ENCODE measurements at regions not wholly inside any gene's neighbourhood (a gene's known extent, or its start where the extent isn't known, plus 50 kb on each side); places are given as distances from the start of the nearest gene placed in this dataset.

- Histone ChIP-seq H3K36me3 (ENCODE audit: insufficient read depth) (no peaks in the 10 kb centered on the region), H3K4me3 (ENCODE audit: low read depth, low read length) (no peak overlapping the region), H3K27ac (ENCODE audit: low read depth) (no peak overlapping the region), H3K4me1 (ENCODE audit: insufficient read depth) (peaks cover 9% of the 10 kb centered on the region)
- no peak for DNase-seq (ENCODE audit: extremely low spot score)
- 69% methylated on average over 4 of the region's 4 CpGs for WGBS
Measured at GRCh38 chr7:130922206-130923112, 188.5 kb upstream of the KLF14 start.

- Histone ChIP-seq H3K36me3 (ENCODE audit: insufficient read depth) (no peaks in the 10 kb centered on the region), H3K27ac (ENCODE audit: low read depth) (no peak overlapping the region), H3K4me1 (ENCODE audit: insufficient read depth) (peaks cover 6% of the 10 kb centered on the region), H3K4me3 (ENCODE audit: low read depth, low read length) (no peak overlapping the region)
- no peak for DNase-seq (ENCODE audit: extremely low spot score)
- WGBS, result 90% methylated on average over 4 of the region's 4 CpGs
Measured at GRCh38 chr7:130923365-130923764, 189.4 kb upstream of the KLF14 start.

GRCh38 chr7:130923930-130924329, 189.9 kb upstream of the KLF14 start:
- no peak overlapping the region for H3K4me3 ChIP-seq (ENCODE audit: low read depth, low read length)
- H3K36me3 ChIP-seq (ENCODE audit: insufficient read depth), result no peaks in the 10 kb centered on the region
- no peak overlapping the region for H3K27ac ChIP-seq (ENCODE audit: low read depth)
- WGBS, result 95% methylated on average over 5 of the region's 5 CpGs
- no peak for DNase-seq (ENCODE audit: extremely low spot score)
- peaks cover 5% of the 10 kb centered on the region for H3K4me1 ChIP-seq (ENCODE audit: insufficient read depth)

- H3K27ac ChIP-seq (ENCODE audit: low read depth), result no peak overlapping the region
- no peaks in the 10 kb centered on the region for H3K36me3 ChIP-seq (ENCODE audit: insufficient read depth)
- 86% methylated on average over 8 of the region's 8 CpGs for WGBS
- H3K4me1 ChIP-seq (ENCODE audit: insufficient read depth), result peaks cover 3% of the 10 kb centered on the region
- no peak for DNase-seq (ENCODE audit: extremely low spot score)
- no peak overlapping the region for H3K4me3 ChIP-seq (ENCODE audit: low read depth, low read length)
Measured at GRCh38 chr7:130925136-130925794, 191.3 kb upstream of the KLF14 start.

GRCh38 chr7:130926001-130926691, 192.1 kb upstream of the KLF14 start:
- 84% methylated on average over 16 of the region's 16 CpGs for WGBS
- H3K27ac ChIP-seq (ENCODE audit: low read depth), result no peak overlapping the region
- no peaks in the 10 kb centered on the region for H3K36me3 ChIP-seq (ENCODE audit: insufficient read depth)
- H3K4me1 ChIP-seq (ENCODE audit: insufficient read depth), result peaks cover 3% of the 10 kb centered on the region
- H3K4me3 ChIP-seq (ENCODE audit: low read depth, low read length), result no peak overlapping the region
- no peak for DNase-seq (ENCODE audit: extremely low spot score)

- no peak for DNase-seq (ENCODE audit: extremely low spot score)
- no peaks in the 10 kb centered on the region for H3K36me3 ChIP-seq (ENCODE audit: insufficient read depth)
- no peak overlapping the region for H3K27ac ChIP-seq (ENCODE audit: low read depth)
- H3K4me3 ChIP-seq (ENCODE audit: low read depth, low read length), result no peak overlapping the region
- WGBS, result 89% methylated on average over 5 of the region's 5 CpGs
- peaks cover 1% of the 10 kb centered on the region for H3K4me1 ChIP-seq (ENCODE audit: insufficient read depth)
Measured at GRCh38 chr7:130927062-130927461, 193.1 kb upstream of the KLF14 start.

DNA sequence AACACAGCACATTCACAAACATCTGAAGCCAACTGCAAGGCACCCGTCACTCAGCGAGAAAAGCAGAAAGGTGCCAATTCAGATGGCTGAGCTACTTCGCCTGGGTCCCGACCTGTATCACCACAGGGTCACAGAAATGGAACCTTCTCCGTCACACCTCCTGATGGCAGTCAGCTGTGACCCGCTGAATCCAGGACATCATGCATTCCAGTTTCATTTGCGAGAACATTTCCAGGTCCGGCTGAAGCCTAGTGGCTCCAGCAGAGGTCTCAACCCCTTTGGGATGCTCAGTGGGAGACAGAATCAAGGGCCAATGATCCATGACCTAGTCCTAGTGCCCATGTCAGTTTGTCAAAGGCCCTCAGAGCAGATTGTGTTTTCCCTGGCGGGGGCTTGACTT, 193.6 kb upstream of the KLF14 start:
- Histone ChIP-seq H3K4me1 (ENCODE audit: insufficient read depth) (peaks cover 1% of the 10 kb centered on the region), H3K4me3 (ENCODE audit: low read depth, low read length) (no peak overlapping the region), H3K36me3 (ENCODE audit: insufficient read depth) (no peaks in the 10 kb centered on the region), H3K27ac (ENCODE audit: low read depth) (no peak overlapping the region)
- DNase-seq (ENCODE audit: extremely low spot score), result no peak
- WGBS, result 91% methylated on average over 9 of the region's 9 CpGs

DNA sequence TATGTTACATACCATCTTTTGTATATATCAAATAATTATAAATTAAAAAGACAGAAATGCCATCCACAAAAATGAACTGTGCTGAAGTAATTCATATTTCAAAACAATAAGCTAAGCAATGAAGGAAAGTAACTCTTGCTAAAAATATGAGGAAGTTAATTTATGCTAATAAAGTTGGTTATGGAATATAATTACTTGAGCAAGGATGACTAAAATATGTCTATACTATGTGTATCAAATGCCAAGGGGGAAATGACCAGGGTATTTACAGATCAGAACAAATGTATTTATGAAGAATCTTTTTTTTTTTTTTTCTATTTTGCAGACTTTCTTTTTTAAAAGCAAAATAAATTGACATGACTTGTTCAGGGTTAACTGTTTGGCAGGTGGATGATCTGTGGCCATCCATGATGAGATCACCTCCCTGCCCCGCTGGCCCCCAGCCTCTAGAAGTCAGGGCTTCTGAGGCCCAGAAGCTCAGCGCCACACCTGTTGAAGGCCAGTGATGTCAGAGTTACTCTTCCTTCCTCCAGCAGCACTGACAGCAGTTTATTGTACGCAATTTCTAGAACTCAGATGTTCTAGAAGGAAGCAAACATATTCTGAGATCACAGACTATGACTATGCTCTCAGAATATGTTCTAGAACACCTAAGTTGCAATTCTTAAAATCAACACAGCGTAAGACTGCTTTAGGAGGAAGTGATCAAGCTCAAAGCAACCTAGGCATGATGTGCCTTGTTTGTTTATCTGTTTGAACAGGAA, 196.1 kb upstream of the KLF14 start:
- Histone ChIP-seq H3K36me3 (ENCODE audit: insufficient read depth) (no peaks in the 10 kb centered on the region), H3K4me1 (ENCODE audit: insufficient read depth) (peaks cover 1% of the 10 kb centered on the region), H3K27ac (ENCODE audit: low read depth) (no peak overlapping the region), H3K4me3 (ENCODE audit: low read depth, low read length) (no peak overlapping the region)
- DNase-seq (ENCODE audit: extremely low spot score), result no peak
- WGBS, result 77% methylated on average over 4 of the region's 4 CpGs

- 69% methylated on average over 8 of the region's 8 CpGs for WGBS
- H3K36me3 ChIP-seq (ENCODE audit: insufficient read depth), result no peaks in the 10 kb centered on the region
Measured at GRCh38 chr7:130930681-130931080, 196.7 kb upstream of the KLF14 start.

DNA sequence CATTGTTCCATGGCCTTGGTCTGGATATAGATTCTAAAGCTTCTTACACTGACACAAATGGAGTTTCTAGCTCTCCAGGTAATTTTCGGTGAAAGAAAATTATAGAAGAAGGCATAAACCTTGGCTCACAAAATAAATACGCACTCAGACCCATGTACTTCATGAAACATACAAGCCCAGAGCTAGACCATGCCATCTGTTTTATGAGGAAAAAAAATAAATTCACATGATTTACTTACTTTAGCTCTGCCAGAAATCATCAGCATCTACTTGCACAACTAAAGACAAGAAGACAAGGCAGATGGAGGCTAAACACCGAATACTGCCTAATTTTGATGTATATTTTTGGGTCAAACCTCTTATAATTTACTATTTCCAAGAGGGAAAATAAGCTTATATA, 197.4 kb upstream of the KLF14 start:
- H3K4me1 ChIP-seq (ENCODE audit: insufficient read depth), result no peaks in the 10 kb centered on the region

More at GRCh38 chr7:130930681-130931080, 196.7 kb upstream of the KLF14 start:
- H3K27ac ChIP-seq (ENCODE audit: low read depth), result peak overlapping the region; percentile 54
- no peaks in the 10 kb centered on the region for H3K4me1 ChIP-seq (ENCODE audit: insufficient read depth)
- no peak for DNase-seq (ENCODE audit: extremely low spot score)
- H3K4me3 ChIP-seq (ENCODE audit: low read depth, low read length), result no peak overlapping the region

DNA sequence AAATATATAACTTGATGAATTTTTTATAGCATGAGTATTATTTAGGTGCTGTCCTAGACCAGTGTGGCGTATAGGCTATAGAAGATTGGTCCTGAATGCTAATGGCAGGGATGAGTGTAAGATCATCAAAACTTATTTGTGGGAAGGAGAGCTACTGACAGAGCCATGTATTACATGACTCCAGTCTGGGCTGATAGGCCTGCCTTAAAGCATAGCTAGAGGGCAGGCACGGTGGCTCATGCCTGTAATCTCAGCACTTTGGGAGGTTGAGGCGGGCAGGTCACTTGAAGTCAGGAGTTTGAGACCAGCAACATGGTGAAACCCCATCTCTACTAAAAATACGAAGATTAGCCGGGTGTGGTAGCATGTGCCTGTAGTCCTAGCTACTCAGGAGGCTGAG, 198.1 kb upstream of the KLF14 start:
- H3K4me1 ChIP-seq (ENCODE audit: insufficient read depth), result no peaks in the 10 kb centered on the region
- whole genome bisulfite sequencing, result 93% methylated on average over 5 of the region's 5 CpGs
- H3K36me3 ChIP-seq (ENCODE audit: insufficient read depth), result no peaks in the 10 kb centered on the region
- H3K4me3 ChIP-seq (ENCODE audit: low read depth, low read length), result no peak overlapping the region
- DNase-seq (ENCODE audit: extremely low spot score), result no peak
- H3K27ac ChIP-seq (ENCODE audit: low read depth), result no peak overlapping the region

More for the DNA sequence above, 197.4 kb upstream of the KLF14 start:
- no peaks in the 10 kb centered on the region for H3K36me3 ChIP-seq (ENCODE audit: insufficient read depth)
- no peak for DNase-seq (ENCODE audit: extremely low spot score)
- H3K4me3 ChIP-seq (ENCODE audit: low read depth, low read length), result no peak overlapping the region
- WGBS, result 94% methylated on average over 3 of the region's 3 CpGs
- no peak overlapping the region for H3K27ac ChIP-seq (ENCODE audit: low read depth)

DNA sequence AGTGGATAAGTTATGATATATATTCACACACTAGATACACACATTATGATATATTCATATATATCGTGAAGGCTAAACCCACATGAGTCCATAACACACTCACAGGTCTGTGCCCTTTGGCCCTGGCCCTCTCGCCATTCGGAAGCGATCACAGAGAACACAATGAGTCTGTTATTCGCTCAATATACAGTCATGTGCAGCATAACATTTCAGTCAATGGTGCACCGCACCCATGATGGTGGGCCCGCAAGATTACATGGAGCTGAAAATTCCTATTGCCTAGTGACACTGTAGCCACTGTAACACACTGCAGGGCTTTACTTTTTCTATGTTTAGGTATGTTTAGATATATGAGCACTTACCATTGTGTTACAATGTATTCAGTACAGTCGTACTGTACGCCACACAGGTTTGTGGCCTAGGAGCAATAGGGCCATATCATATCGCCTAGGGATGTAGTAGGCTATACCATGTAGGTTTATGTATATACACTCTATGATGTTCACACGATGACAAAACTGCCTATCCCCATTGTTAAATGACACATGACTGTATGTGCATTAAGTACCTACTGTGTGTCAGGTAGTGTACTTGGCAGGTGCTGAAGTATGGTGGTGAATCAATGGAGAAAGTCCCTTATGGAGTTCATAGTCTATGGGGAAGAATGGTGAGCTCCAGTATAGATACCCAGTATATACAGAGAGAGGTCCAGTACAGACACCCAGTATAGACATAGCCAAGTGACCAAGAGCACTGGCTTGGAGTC, 198.8 kb upstream of the KLF14 start:
- DNase-seq (ENCODE audit: extremely low spot score), result no peak
- Histone ChIP-seq H3K4me3 (ENCODE audit: low read depth, low read length) (no peak overlapping the region), H3K36me3 (ENCODE audit: insufficient read depth) (no peaks in the 10 kb centered on the region), H3K4me1 (ENCODE audit: insufficient read depth) (no peaks in the 10 kb centered on the region), H3K27ac (ENCODE audit: low read depth) (no peak overlapping the region)
- 87% methylated on average over 11 of the region's 11 CpGs for whole genome bisulfite sequencing

DNA sequence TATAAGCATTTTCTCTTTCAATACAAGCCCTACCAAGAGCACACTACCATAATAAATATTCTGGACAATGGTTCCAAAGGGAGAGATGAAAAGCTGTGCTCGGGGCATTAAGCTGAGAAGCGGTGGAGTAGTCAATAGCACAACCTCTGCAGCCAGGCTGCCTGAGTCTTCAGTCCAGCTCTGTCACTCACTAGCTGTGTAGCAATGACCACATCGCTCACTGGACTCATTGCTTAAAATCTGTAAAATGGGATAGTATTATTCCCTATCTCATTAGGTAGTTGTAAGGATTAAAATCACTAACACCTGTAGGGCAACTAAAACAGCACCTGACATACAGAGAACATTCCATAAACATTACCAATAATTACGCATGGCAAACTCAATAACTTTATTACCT, 199.9 kb upstream of the KLF14 start:
- H3K27ac ChIP-seq (ENCODE audit: low read depth), result no peak overlapping the region

More for the DNA sequence above, 199.9 kb upstream of the KLF14 start:
- no peak overlapping the region for H3K4me3 ChIP-seq (ENCODE audit: low read depth, low read length)
- no peak for DNase-seq (ENCODE audit: extremely low spot score)
- H3K4me1 ChIP-seq (ENCODE audit: insufficient read depth), result no peaks in the 10 kb centered on the region
- no peaks in the 10 kb centered on the region for H3K36me3 ChIP-seq (ENCODE audit: insufficient read depth)
- 97% methylated on average over 4 of the region's 4 CpGs for WGBS
